HepG2 (cell line): ENCODE measurements at regions not wholly inside any gene's neighbourhood (a gene's known extent, or its start where the extent isn't known, plus 50 kb on each side); places are given as distances from the start of the nearest gene placed in this dataset.
A peak's percentile ranks its signal among the peaks of the same experiment; 100 is the strongest.

Source experiments
- ATAC-seq: fragments of 200-7000 bp; cut with Tn5 transposase; 3 replicates; pipeline ENCODE4 v1.9.1; 2020; ENCODE audit warnings: mild to moderate bottlenecking, moderate library complexity
- BruUV-seq: library from RNA; stranded (reverse); fragments of 400-500 nt; replicated peaks from 2 replicates; lab custom pipeline; 2021; lab: Mats Ljungman, UMichigan
- CTCF ChIA-PET: fragments of 300-600 bp; formaldehyde crosslinking; extraction: SDS; loops from one replicate; lab custom pipeline; 2021; ENCODE audit warnings: low total read pairs, inconsistent platforms, low intra/inter-chr PET ratio; lab: Yijun Ruan, JAX
- POLR2A ChIA-PET: fragments of 350-600 bp; sonication (Branson Sonifier 250); formaldehyde crosslinking; loops from one replicate; lab custom pipeline; 2020; ENCODE audit warnings: antibody characterized with exemption, inconsistent platforms; lab: Yijun Ruan, JAX
- DNase-seq: peaks from one replicate; pipeline ENCODE4 v3.0.0-alpha.2; 2015; ENCODE audit warnings: low spot score
- FAIRE-seq: peaks from 3 replicates; lab custom pipeline; 2011; peaks lifted over from hg19 to GRCh38; lab: Jason Lieb, UNC
- H2AFZ ChIP-seq: one replicate; pipeline ENCODE4 v1.6.1; 2011; ENCODE audit warnings: low read length, inconsistent platforms
- H3K27ac ChIP-seq: fragments of 300-600 bp; 3 replicates; pipeline ENCODE4 v1.8.0; 2011; ENCODE audit warnings: mixed run types, mild to moderate bottlenecking, mixed read lengths, low read length, inconsistent platforms; ENCODE audit not compliant: insufficient read depth; ENCODE audit errors: extremely low read length
- H3K27me3 ChIP-seq, 2 experiments: fragments of 200-600 bp in 1 of 2; 2 replicates in 1 of 2; 3 replicates in 1 of 2; pipeline versions ENCODE4 v1.6.0 to v1.8.0; 2011; ENCODE audit warnings: low read length in 2 of 2, mild to moderate bottlenecking in 2 of 2, moderate library complexity in 2 of 2, inconsistent platforms in 1 of 2; ENCODE audit not compliant: insufficient read depth in 2 of 2, control insufficient read depth in 1 of 2
- H3K36me3 ChIP-seq, 2 experiments: fragments of 200-600 bp in 1 of 2; replicated peaks in 1 of 2; 2 replicates in 1 of 2; 3 replicates in 1 of 2; pipeline versions ENCODE4 v1.5.1 to v1.8.0; 2011; ENCODE audit warnings: low read length in 2 of 2, inconsistent platforms in 1 of 2; ENCODE audit not compliant: insufficient read depth in 2 of 2, control insufficient read depth in 1 of 2
- H3K4me1 ChIP-seq: 2 replicates; pipeline ENCODE4 v1.5.1; 2012; ENCODE audit warnings: low read length, inconsistent platforms; ENCODE audit not compliant: insufficient read depth
- H3K4me2 ChIP-seq: 2 replicates; pipeline ENCODE4 v1.6.0; 2011; ENCODE audit warnings: low read depth, low read length, inconsistent platforms
- H3K4me3 ChIP-seq, 3 experiments: fragments of 200-600 bp in 1 of 3; sonication (generic), shearing (Covaris generic) in 1 of 3; replicated peaks in 1 of 3; 2 replicates each; pipeline ENCODE4 v1.5.1; 2011 to 2016; ENCODE audit warnings: low read length in 3 of 3, inconsistent platforms in 2 of 3, low read depth in 2 of 3, mild to moderate bottlenecking in 2 of 3, control low read depth in 1 of 3, mixed read lengths in 1 of 3; ENCODE audit not compliant: insufficient read depth in 1 of 3
- H3K79me2 ChIP-seq: one replicate; pipeline ENCODE4 v1.6.1; 2011; ENCODE audit warnings: low read length, inconsistent platforms; ENCODE audit not compliant: insufficient read depth
- H3K9ac ChIP-seq: 2 replicates; pipeline ENCODE4 v1.6.0; 2011; ENCODE audit warnings: mild to moderate bottlenecking, low read depth, low read length, inconsistent platforms; ENCODE audit not compliant: insufficient read depth
- H3K9me3 ChIP-seq: 2 replicates; pipeline ENCODE4 v1.5.1; 2012; ENCODE audit warnings: mild to moderate bottlenecking, low read length
- H4K20me1 ChIP-seq: 2 replicates; pipeline ENCODE4 v1.6.0; 2011; ENCODE audit warnings: inconsistent platforms, mild to moderate bottlenecking, low read length, moderate library complexity; ENCODE audit not compliant: insufficient read depth
- ARID5B ChIP-seq: IDR thresholded peaks from 2 replicates; pipeline ENCODE4 v1.4.0; 2020; ENCODE audit warnings: mild to moderate bottlenecking, missing genetic modification reagents
- ATF7-NPFF ChIP-seq: sonication (generic); formaldehyde crosslinking; IDR thresholded peaks from 2 replicates; pipeline ENCODE4 v1.8.1; 2023; ENCODE audit warnings: mild to moderate bottlenecking, low read depth, missing genetic modification reagents, moderate library complexity
- CBX5 ChIP-seq: sonication (generic); formaldehyde crosslinking; IDR thresholded peaks from 2 replicates; pipeline ENCODE4 v1.4.0; 2020; ENCODE audit warnings: missing genetic modification reagents, borderline replicate concordance
- ETV6 ChIP-seq: sonication (generic); formaldehyde crosslinking; conservative IDR thresholded peaks from 2 replicates; pipeline ENCODE4 v1.4.0; 2020; ENCODE audit warnings: missing genetic modification reagents
- FOXM1 ChIP-seq: sonication (generic); formaldehyde crosslinking; IDR thresholded peaks from 2 replicates; pipeline ENCODE4 v1.5.0; 2020; ENCODE audit warnings: missing genetic modification reagents
- HNRNPLL ChIP-seq: fragments of 200-400 bp; formaldehyde crosslinking; IDR thresholded peaks from 2 replicates; pipeline ENCODE4 v1.6.1; 2017; ENCODE audit warnings: mild to moderate bottlenecking, low read depth, low read length; ENCODE audit not compliant: poor library complexity, severe bottlenecking
- HOXD1 ChIP-seq: sonication (generic); formaldehyde crosslinking; IDR thresholded peaks from 2 replicates; pipeline ENCODE4 v1.5.0; 2020; ENCODE audit warnings: missing genetic modification reagents
- MZF1 ChIP-seq: sonication (generic); formaldehyde crosslinking; IDR thresholded peaks from 2 replicates; pipeline ENCODE4 v1.8.1; 2023; ENCODE audit warnings: mild to moderate bottlenecking, missing genetic modification reagents, borderline replicate concordance
- NCOR1 ChIP-seq: fragments of 200-600 bp; sonication (generic); IDR thresholded peaks from 2 replicates; pipeline ENCODE4 v1.7.0; 2017; ENCODE audit warnings: antibody characterized with exemption, low read length, borderline replicate concordance
- NR2C2 ChIP-seq: sonication (generic); formaldehyde crosslinking; IDR thresholded peaks from 2 replicates; pipeline ENCODE4 v1.4.0; 2020; ENCODE audit warnings: missing genetic modification reagents, mild to moderate bottlenecking, moderate library complexity, borderline replicate concordance
- REXO4 ChIP-seq: sonication (generic); formaldehyde crosslinking; IDR thresholded peaks from 2 replicates; pipeline ENCODE4 v1.8.0; 2022; ENCODE audit warnings: missing genetic modification reagents, mild to moderate bottlenecking, borderline replicate concordance
- SAP130 ChIP-seq: IDR thresholded peaks from 2 replicates; pipeline ENCODE4 v1.6.1; 2016; ENCODE audit warnings: low read depth
- TBX2 ChIP-seq: sonication (generic); formaldehyde crosslinking; IDR thresholded peaks from 2 replicates; pipeline ENCODE4 v1.5.0; 2020; ENCODE audit warnings: missing genetic modification reagents, mild to moderate bottlenecking, borderline replicate concordance
- ZNF513 ChIP-seq: sonication (generic); formaldehyde crosslinking; conservative IDR thresholded peaks from 2 replicates; pipeline ENCODE4 v1.5.0; 2020; ENCODE audit warnings: missing genetic modification reagents
- ZNF549 ChIP-seq: sonication (generic); formaldehyde crosslinking; IDR thresholded peaks from 2 replicates; pipeline ENCODE4 v1.5.0; 2020; ENCODE audit warnings: missing genetic modification reagents
- ZNF652 ChIP-seq: IDR thresholded peaks from 2 replicates; pipeline ENCODE4 v1.6.1; 2016; ENCODE audit warnings: low read depth, borderline replicate concordance
- WGBS: methylation state at CpG from one replicate; pipeline ENCODE4 v1.1.6; 2017; ENCODE audit warnings: low lambda C conversion rate; 5-methylcytosine and 5-hydroxymethylcytosine counted together
- in situ Hi-C: cut with HindIII; loops from 2 replicates; pipeline ENCODE4 v1.10.0; 2017; ENCODE audit warnings: low pct_unique_long_range_greater_than_20kb; ENCODE audit not compliant: extremely low pct_ligation_motif_present
- intact Hi-C: fragments of 100-400 bp; cut with micrococcal nuclease; formaldehyde crosslinking; loops from one replicate; pipeline ENCODE4 v1.10.0; 2022; ENCODE audit not compliant: unreplicated experiment
- TF ChIP-seq, protein P1 (sequence below): sonication (generic); formaldehyde crosslinking; IDR thresholded peaks from 2 replicates; pipeline ENCODE4 v1.5.1; 2020; ENCODE audit warnings: missing genetic modification reagents, mild to moderate bottlenecking, borderline replicate concordance

DNA sequence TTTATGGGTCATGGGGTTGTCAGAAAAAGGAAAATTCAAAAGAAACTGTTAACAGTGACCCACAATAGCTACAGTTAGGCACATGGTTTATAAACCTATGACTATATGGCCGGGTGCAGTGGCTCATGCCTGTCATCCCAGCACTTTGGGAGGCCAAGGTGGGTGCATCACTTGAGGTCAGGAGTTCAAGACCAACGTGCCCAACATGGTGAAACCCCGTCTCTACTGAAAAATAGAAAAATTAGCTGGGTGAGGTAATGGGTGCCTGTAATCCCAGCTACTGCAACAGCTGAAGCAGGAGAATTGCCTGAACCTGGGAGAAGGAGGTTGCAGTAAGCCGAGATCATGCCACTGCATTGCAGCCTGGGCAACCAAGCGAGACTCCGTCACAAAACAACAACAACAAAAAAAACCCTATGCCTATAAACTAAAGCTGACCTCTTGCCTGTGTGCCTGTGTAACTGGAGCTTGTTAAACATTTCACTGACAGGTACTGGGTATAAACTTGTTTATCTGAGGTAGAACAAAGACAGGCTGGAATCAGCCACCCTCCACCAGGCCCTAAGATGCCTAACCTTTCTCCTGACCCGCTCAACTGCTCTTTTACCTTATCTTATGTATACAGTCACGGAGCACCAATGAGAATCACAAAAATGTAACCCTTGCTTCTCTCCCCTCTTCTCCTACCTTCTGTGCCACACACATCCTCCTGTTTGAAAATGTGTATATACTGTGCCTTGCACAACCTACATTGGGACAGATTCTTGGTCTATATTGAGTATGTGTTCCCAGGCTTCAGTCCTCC is 62.9 kb upstream of the ATF7IP2 start:
- POLR2A ChIA-PET, result interaction anchor here (0.6 to 1.9 kb wide), 2 partner anchors 57 to 63 kb away, joined by 3 to 6 read pairs; partner anchors contain the start of gene ATF7IP2
- BruUV-seq, result no TSS peak
- peak overlapping the region; percentile 73 for H3K27ac ChIP-seq
- H3K4me2 ChIP-seq, result peak overlapping the region; percentile 69
- peak; percentile 79 for ATAC-seq
- H3K9ac ChIP-seq, result peak overlapping the region; percentile 51
- H3K4me1 ChIP-seq, result peaks cover 63% of the 10 kb centered on the region
- peak overlapping the region; percentile 47 for H2AFZ ChIP-seq
- H3K27me3 ChIP-seq, result no peaks in the 10 kb centered on the region
- CTCF ChIA-PET, result no interaction called here
- no peaks in the 10 kb centered on the region for H4K20me1 ChIP-seq
- peak overlapping the region; percentile 1 to 37 (median 25); a peak in 4 of 6 replicates for H3K4me3 ChIP-seq
- peak; percentile 72 for FAIRE-seq
- peak; percentile 95 for DNase-seq
- intact Hi-C loops (loop anchor here (2.0 kb wide), 2 partner anchors 34 to 64 kb away; partner anchors contain the start of gene ATF7IP2), in situ Hi-C loops (no loop called here)
- WGBS, result 15% methylated on average over 8 of the region's 8 CpGs
- H3K9me3 ChIP-seq, result no peaks in the 10 kb centered on the region
- H3K79me2 ChIP-seq, result no peaks in the 10 kb centered on the region
- no peaks in the 10 kb centered on the region for H3K36me3 ChIP-seq
- TF ChIP-seq, protein P1, sequence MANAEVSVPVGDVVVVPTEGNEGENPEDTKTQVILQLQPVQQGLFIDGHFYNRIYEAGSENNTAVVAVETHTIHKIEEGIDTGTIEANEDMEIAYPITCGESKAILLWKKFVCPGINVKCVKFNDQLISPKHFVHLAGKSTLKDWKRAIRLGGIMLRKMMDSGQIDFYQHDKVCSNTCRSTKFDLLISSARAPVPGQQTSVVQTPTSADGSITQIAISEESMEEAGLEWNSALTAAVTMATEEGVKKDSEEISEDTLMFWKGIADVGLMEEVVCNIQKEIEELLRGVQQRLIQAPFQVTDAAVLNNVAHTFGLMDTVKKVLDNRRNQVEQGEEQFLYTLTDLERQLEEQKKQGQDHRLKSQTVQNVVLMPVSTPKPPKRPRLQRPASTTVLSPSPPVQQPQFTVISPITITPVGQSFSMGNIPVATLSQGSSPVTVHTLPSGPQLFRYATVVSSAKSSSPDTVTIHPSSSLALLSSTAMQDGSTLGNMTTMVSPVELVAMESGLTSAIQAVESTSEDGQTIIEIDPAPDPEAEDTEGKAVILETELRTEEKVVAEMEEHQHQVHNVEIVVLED (CRISPR knock-in tag), result no peak
- TF ChIP-seq ZNF513 (no peak), ZNF549 (CRISPR knock-in tag) (no peak), ARID5B (CRISPR knock-in tag) (peak; percentile 84), TBX2 (CRISPR knock-in tag) (peak; percentile 80), MZF1 (CRISPR knock-in tag) (no peak), ATF7-NPFF (no peak), HNRNPLL (no peak), NCOR1 (peak; percentile 62; the same call in 1 of the 2 replicates), FOXM1 (CRISPR knock-in tag) (no peak), HOXD1 (CRISPR knock-in tag) (peak; percentile 59; the same call in 1 of the 2 replicates), CBX5 (CRISPR knock-in tag) (peak; percentile 36; the same call in 1 of the 2 replicates), ZNF652 (peak; percentile 90), NR2C2 (CRISPR knock-in tag) (0 out of 2 replicates have a peak, but pooled peaks have one; percentile 3), REXO4 (CRISPR knock-in tag) (no peak), SAP130 (peak; percentile 68), ETV6 (no peak)
